AG09319 (cell line): ENCODE measurements at regions not wholly inside any gene's neighbourhood (a gene's known extent, or its start where the extent isn't known, plus 50 kb on each side); places are given as distances from the start of the nearest gene placed in this dataset.

Source experiments
- DNase-seq: peaks from one replicate; pipeline ENCODE4 v3.0.0-alpha.2; 2010; ENCODE audit warnings: low read depth; ENCODE audit errors: extremely low read depth
- CTCF ChIP-seq: IDR thresholded peaks from 2 replicates; pipeline ENCODE4 v1.5.1; 2011; ENCODE audit warnings: low read depth, mild to moderate bottlenecking, inconsistent platforms, low read length, moderate library complexity

GRCh38 chr6:105750089-105750488, 336.0 kb upstream of the PRDM1 start:
- TF ChIP-seq CTCF, result no peak
- DNase-seq, result no peak

GRCh38 chr6:105748737-105749161, 337.4 kb upstream of the PRDM1 start:
- TF ChIP-seq CTCF, result no peak
- DNase-seq, result no peak

GRCh38 chr6:105747823-105748405, 338.2 kb upstream of the PRDM1 start:
- DNase-seq, result no peak
- no peak for TF ChIP-seq CTCF

- no peak for TF ChIP-seq CTCF
- DNase-seq, result no peak
These were observed 339.6 kb upstream of the PRDM1 start for GRCh38 chr6:105746509-105746908.

GRCh38 chr6:105746130-105746505, 340.0 kb upstream of the PRDM1 start:
- no peak for TF ChIP-seq CTCF
- no peak for DNase-seq

- DNase-seq, result no peak
- TF ChIP-seq CTCF, result no peak
These were observed 340.5 kb upstream of the PRDM1 start for GRCh38 chr6:105745464-105746129.

GRCh38 chr6:105744815-105745214, 341.3 kb upstream of the PRDM1 start:
- TF ChIP-seq CTCF, result no peak
- DNase-seq, result no peak
